Neuron (in vitro differentiated cells): ENCODE measurements at regions not wholly inside any gene's neighbourhood (a gene's known extent, or its start where the extent isn't known, plus 50 kb on each side); places are given as distances from the start of the nearest gene placed in this dataset.
A peak's percentile ranks its signal among the peaks of the same experiment; 100 is the strongest.

Source experiments
- H2AFZ ChIP-seq: one replicate; pipeline ENCODE4 v1.6.1; 2013; ENCODE audit warnings: low read depth, mild to moderate bottlenecking, inconsistent platforms, low read length, moderate library complexity
- H3K27me3 ChIP-seq: one replicate; pipeline ENCODE4 v1.6.1; 2013; ENCODE audit warnings: low read length; ENCODE audit not compliant: insufficient read depth
- H3K36me3 ChIP-seq: one replicate; pipeline ENCODE4 v1.6.1; 2013; ENCODE audit warnings: low read length; ENCODE audit not compliant: insufficient read depth
- H3K4me1 ChIP-seq: one replicate; pipeline ENCODE4 v1.6.1; 2013; ENCODE audit warnings: low read length; ENCODE audit not compliant: insufficient read depth
- H3K4me3 ChIP-seq: 2 replicates; pipeline ENCODE4 v1.5.1; 2013; ENCODE audit warnings: mild to moderate bottlenecking, low read length, moderate library complexity
- H3K9me3 ChIP-seq: one replicate; pipeline ENCODE4 v1.6.1; 2013; ENCODE audit warnings: low read length

- no peaks in the 10 kb centered on the region for H3K36me3 ChIP-seq
- H3K27me3 ChIP-seq, result no peaks in the 10 kb centered on the region
- no peak overlapping the region for H3K4me3 ChIP-seq
- H2AFZ ChIP-seq, result no peak overlapping the region
- H3K4me1 ChIP-seq, result peaks cover under 1% of the 10 kb centered on the region
- H3K9me3 ChIP-seq, result peaks cover 3% of the 10 kb centered on the region
Observed at GRCh38 chr2:204432196-204432595, 113.1 kb upstream of the PARD3B start.

DNA sequence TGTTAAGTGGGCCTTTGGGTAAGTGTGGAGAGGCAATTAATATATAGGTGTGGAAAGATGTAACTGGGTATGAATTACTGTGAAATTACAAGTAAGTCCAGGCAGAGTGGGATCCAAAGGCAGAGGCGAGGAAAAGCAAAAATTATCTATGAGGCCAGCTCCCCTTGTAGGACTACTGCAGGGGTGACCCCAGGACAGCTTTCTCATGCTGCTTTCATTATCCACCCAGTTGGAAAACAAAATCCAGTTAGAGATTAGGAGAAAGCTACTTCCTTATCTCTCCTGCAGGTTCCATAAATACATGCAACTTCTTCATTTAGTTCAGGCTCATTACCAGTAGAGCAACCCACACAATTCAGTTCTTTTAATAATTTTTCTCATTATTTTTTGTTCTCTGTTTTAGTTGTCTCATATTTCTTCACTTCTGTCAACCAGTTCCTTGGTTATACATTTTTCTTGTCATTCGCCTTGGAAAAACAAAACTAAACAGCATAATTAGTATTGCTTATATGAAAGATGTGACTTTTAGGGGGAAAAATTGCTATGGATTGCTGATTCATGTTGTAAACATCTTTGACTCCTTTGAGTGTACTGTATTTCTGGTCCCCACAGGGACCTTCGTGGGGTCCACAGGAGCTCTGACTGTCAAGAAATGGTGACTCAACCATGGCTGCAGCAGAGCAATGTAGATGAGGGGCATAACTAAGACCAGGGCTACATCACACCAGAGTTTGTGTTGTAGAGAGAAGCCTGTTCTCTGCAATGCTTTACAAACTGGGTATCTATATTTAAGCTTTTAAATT, 110.4 kb upstream of the PARD3B start:
- H3K4me3 ChIP-seq, result no peak overlapping the region
- H3K9me3 ChIP-seq, result no peaks in the 10 kb centered on the region
- H3K36me3 ChIP-seq, result no peaks in the 10 kb centered on the region
- H2AFZ ChIP-seq, result no peak overlapping the region
- H3K27me3 ChIP-seq, result no peaks in the 10 kb centered on the region
- H3K4me1 ChIP-seq, result peaks cover 23% of the 10 kb centered on the region

DNA sequence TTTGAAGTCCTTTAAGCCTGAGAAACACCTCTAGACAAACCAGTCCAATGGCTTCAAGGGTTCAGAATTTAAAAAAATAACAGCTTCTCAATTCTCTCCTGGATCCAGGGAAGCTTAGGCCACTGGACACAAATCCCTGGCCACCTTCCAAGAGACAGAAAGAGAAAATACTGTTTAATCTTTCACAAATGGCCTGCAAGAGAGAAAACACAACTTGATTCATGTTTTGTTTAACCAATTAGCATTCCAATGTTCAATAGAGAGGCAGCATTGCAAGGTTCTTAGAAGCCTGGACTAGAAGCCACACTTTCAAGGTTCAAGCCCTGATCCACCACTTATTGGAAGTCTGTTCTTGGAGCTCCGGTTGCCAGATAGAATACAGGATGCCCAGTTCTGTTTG, 109.0 kb upstream of the PARD3B start:
- H3K4me3 ChIP-seq, result no peak overlapping the region
- H3K27me3 ChIP-seq, result no peaks in the 10 kb centered on the region
- H3K9me3 ChIP-seq, result peaks cover 2% of the 10 kb centered on the region
- H2AFZ ChIP-seq, result no peak overlapping the region
- H3K4me1 ChIP-seq, result peaks cover 23% of the 10 kb centered on the region
- H3K36me3 ChIP-seq, result no peaks in the 10 kb centered on the region

DNA sequence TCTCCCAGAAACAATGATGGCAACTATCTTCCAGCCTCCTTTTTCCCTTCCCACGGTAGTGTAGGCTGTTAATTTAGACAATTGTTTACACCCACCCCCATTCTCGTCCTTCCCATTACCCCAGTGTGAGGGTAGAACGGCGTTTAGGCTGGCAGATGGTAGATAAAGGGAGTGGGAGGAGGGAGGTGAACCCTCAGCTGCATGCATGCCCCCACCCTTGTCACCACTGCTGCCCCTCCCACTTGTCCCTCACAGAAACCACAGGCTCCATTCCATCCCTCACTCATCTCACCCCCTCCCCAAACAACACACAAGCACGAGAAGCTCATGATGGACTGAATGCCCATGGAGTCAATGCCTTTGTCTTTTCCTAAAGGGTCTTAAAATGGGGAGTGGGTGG, 107.9 kb upstream of the PARD3B start:
- Histone ChIP-seq H3K4me1 (peaks cover 23% of the 10 kb centered on the region), H3K27me3 (no peaks in the 10 kb centered on the region), H3K4me3 (peak overlapping the region; percentile 24), H3K36me3 (no peaks in the 10 kb centered on the region), H2AFZ (peak overlapping the region; percentile 6), H3K9me3 (peaks cover 2% of the 10 kb centered on the region)

DNA sequence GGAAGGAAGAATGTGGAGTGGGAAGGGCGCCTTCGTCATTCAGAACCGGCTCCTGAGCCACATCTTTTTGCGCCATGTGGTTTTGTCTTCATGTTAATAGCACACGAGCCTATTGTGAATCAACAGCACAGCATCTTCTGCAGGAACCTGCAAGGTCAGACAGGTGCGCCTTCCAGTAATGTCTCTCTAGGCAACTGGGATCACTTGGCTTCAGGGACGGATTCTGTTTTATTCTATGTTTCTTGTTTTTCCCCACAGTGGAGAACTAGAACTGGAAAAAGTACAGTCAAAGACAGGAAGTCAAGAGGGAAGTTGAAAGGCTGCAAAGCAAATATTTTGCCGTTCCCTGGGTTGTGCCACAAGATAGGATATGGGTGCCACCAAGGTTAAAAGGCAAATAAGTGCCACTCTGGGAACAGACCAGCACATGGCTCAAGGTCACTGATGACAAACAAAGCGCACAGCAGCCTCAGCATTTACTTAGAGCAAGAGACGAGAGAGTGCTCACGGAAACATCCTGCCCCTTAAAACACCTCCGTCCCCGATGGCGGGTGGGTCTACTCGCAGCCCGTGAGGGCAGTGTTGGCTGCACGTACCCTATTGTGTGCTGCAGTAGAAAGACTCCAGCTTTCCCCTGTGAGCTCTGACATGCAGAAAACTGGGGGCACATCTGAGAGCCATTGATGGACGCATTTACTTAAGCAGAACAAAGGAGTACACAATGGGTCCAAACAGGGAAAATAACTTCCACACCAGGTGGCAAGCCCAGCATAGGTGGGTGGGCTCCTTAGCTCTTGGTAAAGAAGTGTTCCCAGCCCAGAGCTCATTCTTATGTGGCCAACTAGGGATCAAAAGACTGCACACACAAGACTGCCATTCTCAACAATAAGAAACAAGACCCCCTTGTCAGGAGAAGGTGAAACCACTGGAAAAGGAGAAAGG, 107.2 kb upstream of the PARD3B start:
- Histone ChIP-seq H3K36me3 (no peaks in the 10 kb centered on the region), H3K4me3 (peak overlapping the region; percentile 24), H3K9me3 (peaks cover 2% of the 10 kb centered on the region), H2AFZ (peak overlapping the region; percentile 6), H3K4me1 (peaks cover 23% of the 10 kb centered on the region), H3K27me3 (no peaks in the 10 kb centered on the region)

DNA sequence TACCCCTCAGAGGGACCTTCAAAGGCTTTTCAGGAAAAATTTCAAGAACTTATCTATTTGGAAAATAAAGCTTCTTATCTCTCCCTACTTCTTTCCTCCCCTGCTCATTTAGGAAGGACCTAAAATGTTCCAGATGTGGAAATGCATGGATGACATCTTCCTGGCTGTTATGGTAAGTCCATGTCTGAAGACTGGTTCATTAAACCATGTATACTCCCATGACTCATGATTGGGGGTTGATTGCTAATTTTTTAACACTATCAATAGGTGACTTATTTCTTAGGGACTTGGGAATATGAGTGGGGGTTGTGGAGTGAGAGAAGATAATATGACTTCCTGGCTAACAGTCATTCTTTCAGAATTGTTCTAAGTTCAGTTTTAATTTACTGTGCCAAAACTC, 104.0 kb upstream of the PARD3B start:
- peaks cover 8% of the 10 kb centered on the region for H3K9me3 ChIP-seq
- H3K4me1 ChIP-seq, result peaks cover 23% of the 10 kb centered on the region
- no peaks in the 10 kb centered on the region for H3K27me3 ChIP-seq
- H3K4me3 ChIP-seq, result no peak overlapping the region
- no peaks in the 10 kb centered on the region for H3K36me3 ChIP-seq
- no peak overlapping the region for H2AFZ ChIP-seq

- no peak overlapping the region for H2AFZ ChIP-seq
- no peak overlapping the region for H3K4me3 ChIP-seq
- H3K36me3 ChIP-seq, result no peaks in the 10 kb centered on the region
- peaks cover 8% of the 10 kb centered on the region for H3K9me3 ChIP-seq
- H3K4me1 ChIP-seq, result peaks cover 14% of the 10 kb centered on the region
- no peaks in the 10 kb centered on the region for H3K27me3 ChIP-seq
Observed at GRCh38 chr2:204445149-204445548, 100.1 kb upstream of the PARD3B start.

DNA sequence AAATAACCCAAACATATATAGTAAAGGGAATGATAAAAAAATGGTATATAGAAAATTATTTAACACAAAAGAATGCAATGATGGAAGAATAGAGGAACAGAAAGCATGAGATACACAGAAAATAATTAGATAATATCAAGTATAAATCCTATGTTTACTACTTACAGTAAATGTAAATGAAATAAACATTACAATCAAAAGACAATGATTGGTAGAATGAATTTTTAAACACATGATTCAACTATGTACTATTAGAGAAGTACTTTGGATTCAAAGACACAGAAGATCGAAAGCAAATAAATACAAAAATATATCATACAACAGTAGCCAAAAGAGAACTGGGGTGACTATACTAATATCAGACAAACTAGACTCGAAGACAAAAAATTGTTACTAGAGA, 97.6 kb upstream of the PARD3B start:
- no peaks in the 10 kb centered on the region for H3K36me3 ChIP-seq
- peaks cover 6% of the 10 kb centered on the region for H3K9me3 ChIP-seq
- H3K27me3 ChIP-seq, result no peaks in the 10 kb centered on the region
- no peak overlapping the region for H2AFZ ChIP-seq
- H3K4me3 ChIP-seq, result no peak overlapping the region
- peaks cover 39% of the 10 kb centered on the region for H3K4me1 ChIP-seq

GRCh38 chr2:204449977-204450376, 95.3 kb upstream of the PARD3B start:
- Histone ChIP-seq H2AFZ (peak overlapping the region; percentile 38), H3K4me1 (peaks cover 57% of the 10 kb centered on the region), H3K4me3 (no peak overlapping the region), H3K27me3 (no peaks in the 10 kb centered on the region), H3K36me3 (no peaks in the 10 kb centered on the region), H3K9me3 (no peaks in the 10 kb centered on the region)

DNA sequence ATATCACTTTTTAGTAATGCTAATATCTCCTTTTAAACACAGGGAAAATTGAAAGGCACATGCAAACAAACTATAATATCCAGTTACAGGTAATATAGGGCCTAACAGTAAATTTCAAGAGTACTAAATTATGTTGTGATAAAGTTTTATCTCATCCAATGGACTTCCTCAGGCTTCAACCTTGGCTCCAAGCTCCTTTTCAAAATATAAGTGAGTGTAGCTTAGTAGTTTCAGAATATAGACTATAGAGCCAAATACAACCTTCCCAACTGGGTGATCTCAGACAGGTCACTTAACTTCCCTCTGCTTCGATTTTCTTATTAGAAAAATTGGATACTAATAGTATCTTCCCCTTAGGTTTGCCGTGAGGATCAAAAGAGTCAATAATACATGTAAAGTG, 93.5 kb upstream of the PARD3B start:
- H3K4me3 ChIP-seq, result peak overlapping the region; percentile 13
- no peaks in the 10 kb centered on the region for H3K27me3 ChIP-seq
- peaks cover 57% of the 10 kb centered on the region for H3K4me1 ChIP-seq

GRCh38 chr2:204452464-204453023, 92.7 kb upstream of the PARD3B start:
- H3K4me3 ChIP-seq, result no peak overlapping the region
- H3K9me3 ChIP-seq, result peaks cover 6% of the 10 kb centered on the region
- H3K27me3 ChIP-seq, result no peaks in the 10 kb centered on the region
- peaks cover 57% of the 10 kb centered on the region for H3K4me1 ChIP-seq
- no peak overlapping the region for H2AFZ ChIP-seq
- no peaks in the 10 kb centered on the region for H3K36me3 ChIP-seq

More for the DNA sequence above, 93.5 kb upstream of the PARD3B start:
- no peaks in the 10 kb centered on the region for H3K36me3 ChIP-seq
- H2AFZ ChIP-seq, result peak overlapping the region; percentile 53
- H3K9me3 ChIP-seq, result peaks cover 6% of the 10 kb centered on the region

DNA sequence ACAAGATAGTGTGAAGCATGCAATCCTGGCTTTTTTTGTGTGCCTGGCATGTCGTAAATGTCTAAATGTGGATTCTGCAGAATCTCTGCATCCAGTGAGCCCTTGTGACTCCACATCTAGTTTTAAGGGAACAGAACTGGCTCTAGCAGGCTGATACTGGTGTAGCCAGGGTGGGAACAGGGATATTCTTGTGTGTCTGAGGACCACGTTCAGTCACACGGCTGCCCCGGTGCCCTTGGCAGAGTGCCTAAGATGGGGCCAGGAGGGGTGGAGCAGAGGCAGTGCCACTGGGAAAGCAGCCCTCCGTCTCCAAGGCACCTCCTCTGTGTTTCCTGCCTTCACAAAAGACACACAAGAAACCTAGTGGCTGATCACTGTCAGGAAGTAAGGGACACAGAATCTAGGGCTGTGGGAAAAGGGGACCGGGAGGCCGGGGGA, 91.5 kb upstream of the PARD3B start:
- H3K36me3 ChIP-seq, result no peaks in the 10 kb centered on the region
- peaks cover 6% of the 10 kb centered on the region for H3K9me3 ChIP-seq
- H3K27me3 ChIP-seq, result no peaks in the 10 kb centered on the region
- peaks cover 57% of the 10 kb centered on the region for H3K4me1 ChIP-seq
- no peak overlapping the region for H3K4me3 ChIP-seq
- no peak overlapping the region for H2AFZ ChIP-seq
